SK-N-SH (cell line): ENCODE measurements at regions not wholly inside any gene's neighbourhood (a gene's known extent, or its start where the extent isn't known, plus 50 kb on each side); places are given as distances from the start of the nearest gene placed in this dataset.

ENCODE experiments used
- CTCF ChIA-PET: fragments of 300-600, 350-600 bp; formaldehyde crosslinking; extraction: SDS; loops from one replicate; lab custom pipeline; 2021; lab: Yijun Ruan, JAX
- POLR2A ChIA-PET: fragments of 350-600 bp; sonication (Branson Sonifier 250); formaldehyde crosslinking; extraction: SDS; loops from one replicate; lab custom pipeline; 2020; ENCODE audit warnings: antibody characterized with exemption, inconsistent platforms; lab: Yijun Ruan, JAX
- DNase-seq: peaks from one replicate; pipeline ENCODE4 v3.0.0; 2012
- H2AFZ ChIP-seq: fragments of 200-600 bp; sonication (generic); 2 replicates; pipeline ENCODE4 v1.8.1; 2016; ENCODE audit warnings: antibody characterized with exemption, mild to moderate bottlenecking, low read depth
- H3F3A ChIP-seq: fragments of 200-600 bp; sonication (generic); replicated peaks from 2 replicates; pipeline ENCODE3; 2016; ENCODE audit warnings: antibody characterized with exemption, mild to moderate bottlenecking; ENCODE audit not compliant: insufficient read depth
- H3K27ac ChIP-seq, 2 experiments: fragments of 200-500 bp in 1 of 2; fragments of 200-600 bp in 1 of 2; sonication (Bioruptor generic) in 1 of 2; sonication (generic), shearing (Covaris generic) in 1 of 2; 2 replicates each; pipeline versions ENCODE4 v1.5.1 to v1.6.1; 2014 to 2016; ENCODE audit warnings: low read depth in 2 of 2, inconsistent platforms in 1 of 2, low read length in 1 of 2, mild to moderate bottlenecking in 1 of 2, mixed read lengths in 1 of 2
- H3K27me3 ChIP-seq: fragments of 200-600 bp; sonication (generic), shearing (Covaris generic); 2 replicates; pipeline ENCODE4 v1.6.1; 2016; ENCODE audit warnings: mixed run types; ENCODE audit not compliant: insufficient read depth
- H3K36me3 ChIP-seq, 2 experiments: fragments of 200-500 bp in 1 of 2; fragments of 200-600 bp in 1 of 2; sonication (Bioruptor generic) in 1 of 2; sonication (generic) in 1 of 2; replicated peaks in 1 of 2; 2 replicates each; pipeline versions ENCODE3 to v1.5.1; 2014 to 2016; ENCODE audit warnings: low read length in 1 of 2, mild to moderate bottlenecking in 1 of 2; ENCODE audit not compliant: insufficient read depth in 2 of 2, control insufficient read depth in 1 of 2
- H3K4me1 ChIP-seq, 2 experiments: fragments of 200-500 bp in 1 of 2; fragments of 200-600 bp in 1 of 2; sonication (Bioruptor generic) in 1 of 2; sonication (generic), shearing (Covaris generic) in 1 of 2; 2 replicates each; pipeline versions ENCODE4 v1.5.1 to v1.6.1; 2014 to 2016; ENCODE audit warnings: low read depth in 1 of 2, low read length in 1 of 2, mixed run types in 1 of 2; ENCODE audit not compliant: insufficient read depth in 2 of 2, control insufficient read depth in 1 of 2
- H3K4me2 ChIP-seq: fragments of 200-600 bp; sonication (generic), shearing (Covaris generic); 2 replicates; pipeline ENCODE4 v1.6.1; 2017; ENCODE audit warnings: mixed run types
- H3K4me3 ChIP-seq, 2 experiments: fragments of 200-500 bp in 1 of 2; fragments of 200-600 bp in 1 of 2; sonication (Bioruptor generic) in 1 of 2; sonication (generic), shearing (Covaris generic) in 1 of 2; 2 replicates each; pipeline versions ENCODE4 v1.5.1 to v1.8.1; 2014 to 2016; ENCODE audit warnings: low read depth in 2 of 2, inconsistent platforms in 1 of 2, low read length in 1 of 2, mild to moderate bottlenecking in 1 of 2, mixed read lengths in 1 of 2, moderate library complexity in 1 of 2
- H3K79me2 ChIP-seq: fragments of 200-600 bp; sonication (generic); 2 replicates; pipeline ENCODE4 v1.8.1; 2017; ENCODE audit warnings: mild to moderate bottlenecking; ENCODE audit not compliant: insufficient read depth
- H3K9ac ChIP-seq: fragments of 200-600 bp; sonication (generic); 2 replicates; pipeline ENCODE4 v1.6.1; 2017; ENCODE audit warnings: mixed run types
- H3K9me2 ChIP-seq: fragments of 200-600 bp; sonication (generic); 2 replicates; pipeline ENCODE4 v1.6.1; 2017; ENCODE audit warnings: mixed run types
- H3K9me3 ChIP-seq: fragments of 200-600 bp; sonication (generic); 2 replicates; pipeline ENCODE4 v1.6.1; 2017; ENCODE audit warnings: mixed run types, mild to moderate bottlenecking, moderate library complexity
- H4K20me1 ChIP-seq: fragments of 200-600 bp; sonication (generic); 2 replicates; pipeline ENCODE4 v1.6.1; 2017; ENCODE audit warnings: mild to moderate bottlenecking, mixed run types; ENCODE audit not compliant: insufficient read depth
- CHD2 ChIP-seq: fragments of 150-350 bp; IDR thresholded peaks from 2 replicates; pipeline ENCODE4 v1.6.1; 2018; ENCODE audit warnings: low read length; ENCODE audit not compliant: partially characterized antibody
- ELF1 ChIP-seq: IDR thresholded peaks from 2 replicates; pipeline ENCODE4 v1.4.0; 2012
- EP300 ChIP-seq, 2 experiments: IDR thresholded peaks; 2 replicates each; pipeline versions ENCODE4 v1.4.0 to v1.6.1; 2012; ENCODE audit warnings: borderline replicate concordance in 1 of 2, low read depth in 1 of 2, low read length in 1 of 2
- FOXJ3 ChIP-seq: sonication (generic); formaldehyde crosslinking; IDR thresholded peaks from 2 replicates; pipeline ENCODE4 v1.5.1; 2020; ENCODE audit warnings: mild to moderate bottlenecking, missing genetic modification reagents
- FOXM1 ChIP-seq: IDR thresholded peaks from 2 replicates; pipeline ENCODE4 v1.4.0; 2012; ENCODE audit warnings: low read depth, mild to moderate bottlenecking
- MAX ChIP-seq: IDR thresholded peaks from 2 replicates; pipeline ENCODE4 v1.4.0; 2012; ENCODE audit warnings: low read depth
- MEF2A ChIP-seq: IDR thresholded peaks from 2 replicates; pipeline ENCODE4 v1.4.0; 2012; ENCODE audit warnings: low read depth, borderline replicate concordance
- POLR2AphosphoS5 ChIP-seq: IDR thresholded peaks from 2 replicates; pipeline ENCODE4 v1.6.1; 2012; ENCODE audit warnings: low read depth, low read length
- RFX5 ChIP-seq: IDR thresholded peaks from 2 replicates; pipeline ENCODE4 v1.6.1; 2012; ENCODE audit warnings: mild to moderate bottlenecking, improper control_type of control experiment, low read length
- SIN3A ChIP-seq: IDR thresholded peaks from 2 replicates; pipeline ENCODE4 v1.6.1; 2012; ENCODE audit warnings: low read depth, mild to moderate bottlenecking, low read length, moderate library complexity, borderline replicate concordance
- TAF1 ChIP-seq: IDR thresholded peaks from 2 replicates; pipeline ENCODE4 v1.6.1; 2012; ENCODE audit warnings: low read depth, mild to moderate bottlenecking, low read length, moderate library complexity, borderline replicate concordance
- USF1 ChIP-seq: IDR thresholded peaks from 2 replicates; pipeline ENCODE4 v1.4.0; 2012; ENCODE audit warnings: low read depth, borderline replicate concordance
- USF2 ChIP-seq: fragments of 150-350 bp; IDR thresholded peaks from 2 replicates; pipeline ENCODE4 v1.6.1; 2017; ENCODE audit warnings: antibody characterized with exemption, low read length, low read depth, borderline replicate concordance
- YY1 ChIP-seq: IDR thresholded peaks from 2 replicates; pipeline ENCODE4 v1.4.0; 2012; ENCODE audit warnings: low read depth, mild to moderate bottlenecking
- ZBTB33 ChIP-seq: IDR thresholded peaks from 2 replicates; pipeline ENCODE4 v1.4.0; 2012; ENCODE audit warnings: low read depth, borderline replicate concordance
- WGBS: methylation state at CpG from one replicate; pipeline ENCODE4 v1.1.6; 2017; ENCODE audit warnings: low lambda C conversion rate; 5-methylcytosine and 5-hydroxymethylcytosine counted together
- TF ChIP-seq, protein P1 (sequence below): fragments of 200-600 bp; sonication (generic); IDR thresholded peaks from 2 replicates; pipeline ENCODE4 v1.6.1; 2017; ENCODE audit warnings: antibody characterized with exemption, mild to moderate bottlenecking, moderate library complexity

- Histone ChIP-seq H3K4me1 (no peaks in the 10 kb centered on the region), H3K36me3 (no peaks in the 10 kb centered on the region), H3K4me2 (no peak overlapping the region), H3K9me3 (no peaks in the 10 kb centered on the region; the same call in 1 of the 2 replicates), H3K9me2 (no peaks in the 10 kb centered on the region), H3K27ac (no peak overlapping the region), H2AFZ (0 out of 2 replicates have a peak overlapping the region, but pooled peaks have one; percentile 22), H3K9ac (no peak overlapping the region), H3K4me3 (no peak overlapping the region), H3K79me2 (no peaks in the 10 kb centered on the region), H3K27me3 (no peaks in the 10 kb centered on the region), H4K20me1 (no peaks in the 10 kb centered on the region), H3F3A (no peaks in the 10 kb centered on the region)
- DNase-seq: no peak
- POLR2A ChIA-PET: no interaction called here
- 65% methylated on average over 2 of the region's 2 CpGs for WGBS
- CTCF ChIA-PET: interaction anchor here (1.1 to 1.7 kb wide), 2 partner anchors 34 to 96 kb away, joined by 3 read pairs; no protein-coding TSS in a partner anchor
- TF ChIP-seq EP300 (IDR thresholded peaks at IDR 0.05; ENCODE audit: borderline replicate concordance in 1 of 2, low read depth in 1 of 2, low read length in 1 of 2) (no peak), USF1 (no peak), FOXJ3 (CRISPR knock-in tag) (no peak), USF2 (no peak), ELF1 (no peak), FOXM1 (no peak), SIN3A (no peak), YY1 (no peak), MAX (no peak), TAF1 (no peak), POLR2AphosphoS5 (no peak), RFX5 (no peak), ZBTB33 (no peak), CHD2 (no peak), MEF2A (no peak)
- TF ChIP-seq, protein P1, sequence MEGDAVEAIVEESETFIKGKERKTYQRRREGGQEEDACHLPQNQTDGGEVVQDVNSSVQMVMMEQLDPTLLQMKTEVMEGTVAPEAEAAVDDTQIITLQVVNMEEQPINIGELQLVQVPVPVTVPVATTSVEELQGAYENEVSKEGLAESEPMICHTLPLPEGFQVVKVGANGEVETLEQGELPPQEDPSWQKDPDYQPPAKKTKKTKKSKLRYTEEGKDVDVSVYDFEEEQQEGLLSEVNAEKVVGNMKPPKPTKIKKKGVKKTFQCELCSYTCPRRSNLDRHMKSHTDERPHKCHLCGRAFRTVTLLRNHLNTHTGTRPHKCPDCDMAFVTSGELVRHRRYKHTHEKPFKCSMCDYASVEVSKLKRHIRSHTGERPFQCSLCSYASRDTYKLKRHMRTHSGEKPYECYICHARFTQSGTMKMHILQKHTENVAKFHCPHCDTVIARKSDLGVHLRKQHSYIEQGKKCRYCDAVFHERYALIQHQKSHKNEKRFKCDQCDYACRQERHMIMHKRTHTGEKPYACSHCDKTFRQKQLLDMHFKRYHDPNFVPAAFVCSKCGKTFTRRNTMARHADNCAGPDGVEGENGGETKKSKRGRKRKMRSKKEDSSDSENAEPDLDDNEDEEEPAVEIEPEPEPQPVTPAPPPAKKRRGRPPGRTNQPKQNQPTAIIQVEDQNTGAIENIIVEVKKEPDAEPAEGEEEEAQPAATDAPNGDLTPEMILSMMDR: no peak
These were observed 59.8 kb upstream of the RIT2 start for GRCh38 chr18:43175257-43175656.
